ENCODE measurements at regions not wholly inside any gene's neighbourhood (a gene's known extent, or its start where the extent isn't known, plus 50 kb on each side); places are given as distances from the start of the nearest gene placed in this dataset.

GRCh38 chr7:106735637-106736036 is 74.7 kb upstream of the CCDC71L start:
- Mint-ChIP-seq H3K4me3 (no peak overlapping the region), H3K36me3 (ENCODE audit: low read depth) (peaks cover 6% of the 10 kb centered on the region; the same call in 2 of the 3 replicates), H3K9me3 (peaks cover 10% of the 10 kb centered on the region; the same call in 2 of the 3 replicates), H3K27ac (no peak overlapping the region), H3K27me3 (ENCODE audit: insufficient read depth, low read depth, poor library complexity) (peaks cover 3% of the 10 kb centered on the region), H3K4me1 (peaks cover 13% of the 10 kb centered on the region; the same call in 2 of the 3 replicates)
- TF ChIP-seq JUNB (IDR thresholded peaks at IDR 0.05; ENCODE audit: unreplicated experiment) (no peak), ZNF462 (CRISPR knock-in tag; IDR thresholded peaks at IDR 0.05) (no peak), ETS1 (IDR thresholded peaks at IDR 0.05) (no peak), STAT1 (IDR thresholded peaks at IDR 0.05; ENCODE audit: unreplicated experiment) (no peak), REST (IDR thresholded peaks at IDR 0.05; ENCODE audit: unreplicated experiment) (no peak), POLR2AphosphoS5 (IDR thresholded peaks at IDR 0.05; ENCODE audit: low read depth) (no peak), CTCF (conservative IDR thresholded peaks at IDR 0.05; ENCODE audit: low read depth in 2 of 2) (no peak)
- no peak for DNase-seq (ENCODE audit: low spot score)
- Histone ChIP-seq H3K9me2 (ENCODE audit: insufficient read depth) (no peaks in the 10 kb centered on the region; the same call in 1 of the 2 replicates), H3K79me2 (replicated peaks; ENCODE audit: insufficient read depth) (no peaks in the 10 kb centered on the region), H3K27ac (ENCODE audit: low read depth) (no peak overlapping the region), H3K4me3 (no peak overlapping the region), H2AFZ (no peak overlapping the region), H4K20me1 (replicated peaks; ENCODE audit: insufficient read depth) (no peaks in the 10 kb centered on the region), H3K4me2 (no peak overlapping the region), H3K27me3 (ENCODE audit: insufficient read depth) (no peaks in the 10 kb centered on the region), H3K4me1 (ENCODE audit: insufficient read depth) (no peaks in the 10 kb centered on the region; the same call in 1 of the 2 replicates), H3F3A (replicated peaks; ENCODE audit: low read depth) (no peaks in the 10 kb centered on the region), H3K36me3 (ENCODE audit: insufficient read depth) (no peaks in the 10 kb centered on the region)
- no peak for ATAC-seq

Measured in GM23338 (cell line).